Gastroesophageal sphincter (tissue), 3 donors: ENCODE measurements at regions not wholly inside any gene's neighbourhood (a gene's known extent, or its start where the extent isn't known, plus 50 kb on each side); places are given as distances from the start of the nearest gene placed in this dataset.

Experiments used
- CTCF ChIP-seq, 4 experiments: fragments of 200-600 bp in 2 of 4; fragments of 450-650 bp in 2 of 4; sonication (generic) in 1 of 4; IDR thresholded peaks; one replicate each; pipeline ENCODE4 v1.5.1; 2017 to 2019; ENCODE audit warnings: antibody characterized with exemption in 4 of 4, mild to moderate bottlenecking in 2 of 4, moderate library complexity in 2 of 4
- EP300 ChIP-seq: sonication (generic); formaldehyde crosslinking; IDR thresholded peaks from one replicate; pipeline ENCODE4 v1.6.1; 2017; ENCODE audit warnings: antibody characterized with exemption, mild to moderate bottlenecking
- POLR2A ChIP-seq, 2 donors: fragments of 450-650 bp; IDR thresholded peaks; one replicate each; pipeline ENCODE4 v1.6.1; 2017; ENCODE audit warnings: antibody characterized with exemption in 2 of 2, mild to moderate bottlenecking in 2 of 2, moderate library complexity in 1 of 2

- TF ChIP-seq CTCF (IDR thresholded peaks at IDR 0.05) (no peak), POLR2A (IDR thresholded peaks at IDR 0.05) (no peak), EP300 (no peak)
Measured at GRCh38 chrX:8921615-8922014, 112.3 kb downstream of the FAM9B start.
